ENCODE measurements at regions not wholly inside any gene's neighbourhood (a gene's known extent, or its start where the extent isn't known, plus 50 kb on each side); places are given as distances from the start of the nearest gene placed in this dataset.

GRCh38 chr3:87901141-87901540 is 157.7 kb downstream of the CGGBP1 start:
- ChIA-PET POLR2A (no interaction called here), CTCF (interaction anchor here (1.0 kb wide), 1 partner anchor 102 kb away, joined by 3 read pairs; no protein-coding TSS in a partner anchor)
- DNase-seq (ENCODE audit: low spot score) = no peak
- no peaks in the 10 kb centered on the region for H3K36me3 Mint-ChIP-seq
- no peak overlapping the region for H3K4me3 Mint-ChIP-seq
- no peak overlapping the region for H3K27ac Mint-ChIP-seq
- no peaks in the 10 kb centered on the region for H3K27me3 Mint-ChIP-seq (ENCODE audit: low read depth)
- TF ChIP-seq ZNF232 (CRISPR knock-in tag; IDR thresholded peaks at IDR 0.05) (no peak), CBFB (CRISPR knock-in tag; IDR thresholded peaks at IDR 0.05; ENCODE audit: low read depth) (no peak), ERG (CRISPR knock-in tag; IDR thresholded peaks at IDR 0.05) (no peak), ZNF416 (CRISPR knock-in tag; IDR thresholded peaks at IDR 0.05) (no peak), RORB (CRISPR knock-in tag; IDR thresholded peaks at IDR 0.05) (no peak), CREB1 (CRISPR knock-in tag; IDR thresholded peaks at IDR 0.05) (no peak), ZNF121 (CRISPR knock-in tag; IDR thresholded peaks at IDR 0.05) (no peak), ZNF138 (CRISPR knock-in tag; conservative IDR thresholded peaks at IDR 0.05) (no peak), NR3C1 (CRISPR knock-in tag; conservative IDR thresholded peaks at IDR 0.05; ENCODE audit: low read depth) (no peak), KAT7 (CRISPR knock-in tag; IDR thresholded peaks at IDR 0.05; ENCODE audit: borderline replicate concordance) (no peak)
- TF ChIP-seq, protein P1, sequence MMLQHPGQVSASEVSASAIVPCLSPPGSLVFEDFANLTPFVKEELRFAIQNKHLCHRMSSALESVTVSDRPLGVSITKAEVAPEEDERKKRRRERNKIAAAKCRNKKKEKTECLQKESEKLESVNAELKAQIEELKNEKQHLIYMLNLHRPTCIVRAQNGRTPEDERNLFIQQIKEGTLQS (CRISPR knock-in tag; conservative IDR thresholded peaks at IDR 0.05) = no peak
- TF ChIP-seq, protein P2, sequence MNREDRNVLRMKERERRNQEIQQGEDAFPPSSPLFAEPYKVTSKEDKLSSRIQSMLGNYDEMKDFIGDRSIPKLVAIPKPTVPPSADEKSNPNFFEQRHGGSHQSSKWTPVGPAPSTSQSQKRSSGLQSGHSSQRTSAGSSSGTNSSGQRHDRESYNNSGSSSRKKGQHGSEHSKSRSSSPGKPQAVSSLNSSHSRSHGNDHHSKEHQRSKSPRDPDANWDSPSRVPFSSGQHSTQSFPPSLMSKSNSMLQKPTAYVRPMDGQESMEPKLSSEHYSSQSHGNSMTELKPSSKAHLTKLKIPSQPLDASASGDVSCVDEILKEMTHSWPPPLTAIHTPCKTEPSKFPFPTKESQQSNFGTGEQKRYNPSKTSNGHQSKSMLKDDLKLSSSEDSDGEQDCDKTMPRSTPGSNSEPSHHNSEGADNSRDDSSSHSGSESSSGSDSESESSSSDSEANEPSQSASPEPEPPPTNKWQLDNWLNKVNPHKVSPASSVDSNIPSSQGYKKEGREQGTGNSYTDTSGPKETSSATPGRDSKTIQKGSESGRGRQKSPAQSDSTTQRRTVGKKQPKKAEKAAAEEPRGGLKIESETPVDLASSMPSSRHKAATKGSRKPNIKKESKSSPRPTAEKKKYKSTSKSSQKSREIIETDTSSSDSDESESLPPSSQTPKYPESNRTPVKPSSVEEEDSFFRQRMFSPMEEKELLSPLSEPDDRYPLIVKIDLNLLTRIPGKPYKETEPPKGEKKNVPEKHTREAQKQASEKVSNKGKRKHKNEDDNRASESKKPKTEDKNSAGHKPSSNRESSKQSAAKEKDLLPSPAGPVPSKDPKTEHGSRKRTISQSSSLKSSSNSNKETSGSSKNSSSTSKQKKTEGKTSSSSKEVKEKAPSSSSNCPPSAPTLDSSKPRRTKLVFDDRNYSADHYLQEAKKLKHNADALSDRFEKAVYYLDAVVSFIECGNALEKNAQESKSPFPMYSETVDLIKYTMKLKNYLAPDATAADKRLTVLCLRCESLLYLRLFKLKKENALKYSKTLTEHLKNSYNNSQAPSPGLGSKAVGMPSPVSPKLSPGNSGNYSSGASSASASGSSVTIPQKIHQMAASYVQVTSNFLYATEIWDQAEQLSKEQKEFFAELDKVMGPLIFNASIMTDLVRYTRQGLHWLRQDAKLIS (CRISPR knock-in tag; IDR thresholded peaks at IDR 0.05; ENCODE audit: borderline replicate concordance) = no peak
- TF ChIP-seq, protein P3, sequence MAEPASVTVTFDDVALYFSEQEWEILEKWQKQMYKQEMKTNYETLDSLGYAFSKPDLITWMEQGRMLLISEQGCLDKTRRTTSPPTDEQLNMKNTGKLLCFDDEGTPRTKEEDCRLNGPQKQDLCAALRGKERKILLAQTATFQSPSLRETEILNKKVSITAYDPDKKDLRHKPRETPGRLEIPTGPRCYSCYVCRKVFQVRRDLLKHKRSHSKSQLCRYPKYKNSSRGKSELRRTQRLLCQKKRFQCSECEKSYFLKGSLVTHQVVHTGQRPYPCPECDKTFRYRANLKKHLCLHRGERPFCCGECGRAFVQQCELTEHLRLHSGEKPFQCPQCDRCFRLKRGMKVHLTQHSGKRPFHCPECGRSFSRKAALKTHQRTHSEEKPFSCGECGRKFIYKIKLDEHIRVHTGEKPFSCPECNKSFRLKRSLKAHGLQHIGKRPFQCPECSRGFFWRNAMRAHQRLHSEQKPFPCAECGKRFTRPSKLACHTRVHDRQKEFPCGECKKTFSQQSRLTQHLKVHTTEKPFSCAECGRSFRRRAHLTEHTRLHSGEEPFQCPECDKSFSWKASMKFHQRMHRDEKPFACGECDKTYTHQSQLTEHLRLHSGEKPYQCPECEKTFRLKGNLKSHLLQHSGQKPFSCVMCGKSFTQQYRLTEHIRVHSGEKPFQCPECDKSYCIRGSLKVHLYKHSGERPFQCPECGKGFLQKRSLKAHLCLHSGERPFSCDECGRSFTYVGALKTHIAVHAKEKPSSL (CRISPR knock-in tag; conservative IDR thresholded peaks at IDR 0.05) = no peak
- TF ChIP-seq, protein P4, sequence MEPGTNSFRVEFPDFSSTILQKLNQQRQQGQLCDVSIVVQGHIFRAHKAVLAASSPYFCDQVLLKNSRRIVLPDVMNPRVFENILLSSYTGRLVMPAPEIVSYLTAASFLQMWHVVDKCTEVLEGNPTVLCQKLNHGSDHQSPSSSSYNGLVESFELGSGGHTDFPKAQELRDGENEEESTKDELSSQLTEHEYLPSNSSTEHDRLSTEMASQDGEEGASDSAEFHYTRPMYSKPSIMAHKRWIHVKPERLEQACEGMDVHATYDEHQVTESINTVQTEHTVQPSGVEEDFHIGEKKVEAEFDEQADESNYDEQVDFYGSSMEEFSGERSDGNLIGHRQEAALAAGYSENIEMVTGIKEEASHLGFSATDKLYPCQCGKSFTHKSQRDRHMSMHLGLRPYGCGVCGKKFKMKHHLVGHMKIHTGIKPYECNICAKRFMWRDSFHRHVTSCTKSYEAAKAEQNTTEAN (CRISPR knock-in tag; IDR thresholded peaks at IDR 0.05) = no peak
- H3K9me3 Mint-ChIP-seq = no peaks in the 10 kb centered on the region
- H3K4me1 Mint-ChIP-seq = no peaks in the 10 kb centered on the region
- ATAC-seq = no peak

DNA sequence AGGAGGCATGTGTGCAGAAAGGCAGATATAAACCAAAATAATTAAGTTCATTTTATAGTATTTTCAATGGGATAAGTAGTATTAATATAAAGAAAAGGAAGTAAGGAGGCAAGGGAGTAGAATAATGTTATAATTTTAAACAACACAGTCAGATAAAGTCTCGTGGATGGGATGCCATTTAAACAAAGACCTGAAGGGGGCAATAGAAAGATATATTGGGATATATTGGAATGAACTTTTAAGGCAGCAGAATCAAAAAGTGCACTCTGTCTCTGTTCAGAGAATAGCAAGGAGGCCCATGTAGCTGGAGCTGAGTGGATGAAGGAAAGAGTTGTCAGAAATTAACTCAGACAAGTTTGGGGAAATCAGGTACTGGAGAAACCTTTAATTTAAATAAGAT is 158.7 kb downstream of the CGGBP1 start:
- H3K4me1 Mint-ChIP-seq = no peaks in the 10 kb centered on the region
- ATAC-seq = peak; percentile 44; the same call in 1 of the 2 replicates
- ChIA-PET CTCF (no interaction called here), POLR2A (no interaction called here)
- H3K27ac Mint-ChIP-seq = no peak overlapping the region
- no peak for DNase-seq (ENCODE audit: low spot score)
- no peaks in the 10 kb centered on the region for H3K27me3 Mint-ChIP-seq (ENCODE audit: low read depth)
- no peak for TF ChIP-seq ZNF232 (CRISPR knock-in tag; IDR thresholded peaks at IDR 0.05)
- H3K9me3 Mint-ChIP-seq = no peaks in the 10 kb centered on the region
- H3K36me3 Mint-ChIP-seq = no peaks in the 10 kb centered on the region
- no peak overlapping the region for H3K4me3 Mint-ChIP-seq

DNA sequence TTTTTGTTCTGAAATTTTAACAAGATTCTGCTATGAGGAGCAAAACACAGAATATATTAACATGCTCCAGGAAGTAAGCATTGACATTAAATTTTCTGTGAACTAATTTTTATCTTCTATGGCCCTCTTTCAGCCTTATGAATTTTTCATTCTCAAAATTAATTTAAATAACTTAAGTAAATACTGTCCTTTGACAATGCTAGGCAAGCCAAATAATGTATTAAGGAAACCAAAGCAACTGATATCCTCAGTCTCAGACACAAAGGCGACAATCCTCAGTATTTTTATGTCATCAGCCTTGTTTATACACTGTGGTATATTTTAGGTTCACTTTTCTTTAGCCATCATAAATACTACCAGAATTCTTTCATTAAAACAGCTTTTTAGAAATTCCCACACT is 159.8 kb downstream of the CGGBP1 start:
- TF ChIP-seq MXD4 (CRISPR knock-in tag; IDR thresholded peaks at IDR 0.05; ENCODE audit: borderline replicate concordance) = no peak

More for the DNA sequence above, 159.8 kb downstream of the CGGBP1 start:
- DNase-seq (ENCODE audit: low spot score) (no peak), ATAC-seq (no peak)
- H3K27me3 Mint-ChIP-seq (ENCODE audit: low read depth) = no peaks in the 10 kb centered on the region
- ChIA-PET POLR2A (no interaction called here), CTCF (interaction anchor here (0.8 kb wide), 1 partner anchor 546 kb away, joined by 3 read pairs; no protein-coding TSS in a partner anchor)
- no peaks in the 10 kb centered on the region for H3K9me3 Mint-ChIP-seq
- no peak overlapping the region for H3K4me3 Mint-ChIP-seq
- H3K27ac Mint-ChIP-seq = no peak overlapping the region
- H3K4me1 Mint-ChIP-seq = no peaks in the 10 kb centered on the region
- no peaks in the 10 kb centered on the region for H3K36me3 Mint-ChIP-seq
